LoVo (cell line): ENCODE measurements at regions not wholly inside any gene's neighbourhood (a gene's known extent, or its start where the extent isn't known, plus 50 kb on each side); places are given as distances from the start of the nearest gene placed in this dataset.
"Not testable (repeated sequence)": the region's sequence is repeated elsewhere in the genome, so short reads cannot be mapped to it uniquely, and the experiment has no call there.

Experiments used
- DNase-seq: peaks from one replicate; pipeline ENCODE4 v3.0.0-alpha.2; 2016; ENCODE audit warnings: low spot score

DNA sequence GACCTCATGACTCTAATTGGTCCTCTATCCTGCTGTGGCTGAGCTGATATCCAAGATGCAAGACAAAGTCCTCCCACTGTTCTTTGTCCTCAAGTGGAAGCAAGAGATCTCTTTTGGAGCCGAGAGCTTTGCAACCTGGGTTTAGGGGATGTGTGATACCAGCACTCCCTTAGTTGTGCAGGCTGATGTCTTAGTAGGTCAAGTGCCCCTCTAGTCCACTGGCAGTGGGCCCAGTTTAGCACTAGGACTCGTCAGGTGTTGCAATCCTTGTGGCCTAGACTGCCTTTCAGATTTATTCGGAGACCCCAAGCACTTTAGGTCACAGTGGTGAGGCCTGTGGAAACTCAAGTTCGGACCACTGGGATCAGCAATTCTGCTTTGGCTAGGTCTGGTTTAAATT lies 64.0 kb downstream of the GPRASP3 start:
- DNase-seq, result no peak

DNA sequence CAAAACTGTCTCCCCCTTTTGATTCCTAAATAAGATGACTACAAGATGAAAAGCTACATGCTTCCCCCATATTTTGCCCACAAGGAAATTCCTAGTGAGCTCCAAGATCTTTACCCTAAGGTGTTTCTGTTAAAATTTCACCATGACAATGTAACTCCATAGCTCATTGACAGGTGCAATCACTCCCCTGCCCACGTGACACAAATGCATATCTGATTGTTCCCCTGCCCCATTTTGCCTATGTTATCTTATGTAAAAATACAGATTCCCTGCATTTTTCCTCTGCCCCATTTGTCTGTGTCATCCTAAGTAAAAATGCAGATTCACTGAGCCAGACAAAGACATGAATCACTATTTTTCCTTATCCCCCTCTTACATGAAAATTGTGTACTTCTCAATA lies 66.7 kb downstream of the GPRASP3 start:
- DNase-seq, result no peak

DNA sequence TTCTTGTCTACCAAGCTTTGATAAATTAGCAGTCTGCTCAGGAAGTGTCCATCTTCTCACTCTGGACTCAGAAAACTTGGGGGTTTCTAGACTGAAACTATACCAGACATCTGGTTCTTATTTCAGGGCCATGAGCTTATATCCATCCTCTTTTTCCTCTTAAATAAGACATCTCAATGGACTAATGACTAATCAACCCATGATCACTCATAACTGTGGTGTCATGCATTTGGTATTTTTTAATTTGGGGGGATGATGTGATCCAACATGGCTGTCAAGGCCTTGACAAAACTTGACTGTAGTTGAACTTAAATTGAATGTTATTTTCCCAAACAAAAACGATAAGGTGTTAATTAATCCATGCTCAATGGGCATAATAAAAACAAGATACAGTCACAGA lies 87.8 kb downstream of the GPRASP3 start:
- DNase-seq, result no peak

DNA sequence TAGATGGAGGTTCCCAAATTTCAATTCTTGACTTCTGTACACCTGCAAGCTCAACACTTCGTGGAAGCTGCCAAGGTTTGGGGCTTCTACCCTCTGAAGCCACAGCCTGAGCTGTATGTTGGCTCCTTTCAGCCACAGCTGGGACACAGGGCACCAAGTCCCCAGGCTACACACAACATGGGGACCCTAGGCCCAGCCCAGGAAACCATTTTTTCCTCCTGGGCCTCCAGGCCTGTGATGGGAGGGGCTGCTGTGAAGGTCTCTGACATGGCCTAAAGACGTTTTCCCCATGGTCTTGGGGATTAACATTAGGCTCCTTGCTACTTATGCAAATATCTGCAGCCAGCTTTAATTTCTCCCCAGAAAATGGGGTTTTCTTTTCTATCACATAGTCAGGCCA lies 97.7 kb downstream of the GPRASP3 start:
- not testable (repeated sequence) for DNase-seq

DNA sequence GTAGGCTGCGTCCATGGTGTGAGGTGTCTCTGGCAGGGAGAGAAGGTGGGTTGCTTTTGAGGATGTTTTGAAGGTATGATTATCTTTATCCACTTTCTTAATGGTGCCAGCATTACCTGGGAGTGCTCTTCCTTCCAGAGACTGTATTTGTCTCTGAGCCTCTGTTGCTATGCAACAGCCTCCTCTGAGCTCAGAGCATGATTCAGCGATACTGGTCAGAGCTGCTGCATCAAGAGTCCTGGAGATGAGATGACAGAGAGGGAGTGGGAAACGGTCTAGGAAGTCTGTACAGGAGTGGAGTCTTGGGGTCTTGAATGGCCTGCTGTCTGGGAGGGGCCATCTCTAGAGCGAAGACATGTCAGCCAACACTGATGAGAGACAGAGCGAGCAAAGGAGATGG lies 104.4 kb upstream of the RAB40AL start:
- DNase-seq, result no peak

DNA sequence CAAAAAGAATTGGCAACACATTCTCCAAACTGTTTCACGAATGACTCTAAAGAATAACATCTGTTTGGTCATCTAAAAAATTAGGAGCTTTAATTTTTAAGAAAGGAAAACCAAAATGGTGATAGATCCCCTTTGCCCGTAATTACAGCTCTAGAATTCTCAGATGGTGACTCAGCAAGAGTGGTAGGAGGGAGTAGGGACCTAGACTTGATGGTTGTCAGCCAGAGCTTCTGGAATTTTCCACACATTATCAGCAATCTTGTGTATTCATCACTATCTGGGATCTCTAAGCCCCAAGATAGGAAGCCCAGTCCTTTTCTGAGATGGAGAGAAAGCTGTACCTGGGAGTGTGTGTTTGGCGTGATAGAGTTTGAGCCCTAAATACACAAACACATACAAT lies 103.9 kb upstream of the RAB40AL start:
- no peak for DNase-seq

DNA sequence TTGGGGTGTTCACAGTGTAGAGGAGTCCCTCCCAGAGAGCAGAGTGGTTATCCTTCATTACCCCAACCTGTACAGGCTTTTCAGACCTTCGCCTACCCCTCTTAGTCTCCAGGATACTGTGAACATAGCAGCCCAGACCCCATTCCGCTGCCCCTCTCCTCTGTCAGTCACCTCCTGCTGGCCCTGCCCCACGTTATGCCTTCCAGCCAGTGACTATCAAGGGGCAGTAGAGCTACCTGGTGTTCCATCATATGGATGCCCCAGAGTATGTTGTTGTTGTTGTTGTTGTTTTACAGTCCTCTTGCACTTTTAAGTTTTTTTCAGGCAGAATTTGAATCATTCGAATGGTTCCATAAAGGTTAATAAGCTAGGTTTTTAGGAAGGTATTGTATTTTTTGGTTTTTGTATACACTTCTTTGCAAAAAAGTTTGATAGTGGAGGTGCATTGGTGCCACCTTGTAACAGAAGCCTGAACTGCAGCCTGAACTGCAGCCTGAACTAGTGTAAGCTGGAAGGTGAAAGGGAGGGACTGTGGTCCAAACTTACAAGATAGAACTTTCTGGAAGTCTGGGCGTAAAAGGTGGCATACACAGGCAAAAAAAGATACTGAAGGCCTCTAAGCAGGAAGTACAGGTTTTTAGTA lies 101.4 kb upstream of the RAB40AL start:
- DNase-seq, result no peak

DNA sequence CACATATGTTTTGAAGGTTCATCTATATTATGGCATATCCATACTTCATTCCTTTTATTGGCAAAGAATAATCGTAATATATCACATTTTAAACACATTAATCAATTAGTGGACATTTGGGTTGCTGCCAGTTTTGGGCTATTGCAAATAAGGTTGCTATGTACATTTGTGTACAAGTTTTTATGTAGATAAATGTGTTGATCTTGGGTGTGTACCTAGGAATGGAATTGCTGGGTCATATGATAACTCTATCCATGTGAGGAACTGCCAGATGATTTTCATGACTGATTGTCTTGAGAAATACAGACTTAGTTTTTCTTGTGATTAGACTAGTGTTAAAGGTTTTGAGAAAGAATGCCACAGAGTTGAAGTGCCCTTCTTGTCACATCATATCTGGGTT lies 99.2 kb upstream of the RAB40AL start:
- no peak for DNase-seq

DNA sequence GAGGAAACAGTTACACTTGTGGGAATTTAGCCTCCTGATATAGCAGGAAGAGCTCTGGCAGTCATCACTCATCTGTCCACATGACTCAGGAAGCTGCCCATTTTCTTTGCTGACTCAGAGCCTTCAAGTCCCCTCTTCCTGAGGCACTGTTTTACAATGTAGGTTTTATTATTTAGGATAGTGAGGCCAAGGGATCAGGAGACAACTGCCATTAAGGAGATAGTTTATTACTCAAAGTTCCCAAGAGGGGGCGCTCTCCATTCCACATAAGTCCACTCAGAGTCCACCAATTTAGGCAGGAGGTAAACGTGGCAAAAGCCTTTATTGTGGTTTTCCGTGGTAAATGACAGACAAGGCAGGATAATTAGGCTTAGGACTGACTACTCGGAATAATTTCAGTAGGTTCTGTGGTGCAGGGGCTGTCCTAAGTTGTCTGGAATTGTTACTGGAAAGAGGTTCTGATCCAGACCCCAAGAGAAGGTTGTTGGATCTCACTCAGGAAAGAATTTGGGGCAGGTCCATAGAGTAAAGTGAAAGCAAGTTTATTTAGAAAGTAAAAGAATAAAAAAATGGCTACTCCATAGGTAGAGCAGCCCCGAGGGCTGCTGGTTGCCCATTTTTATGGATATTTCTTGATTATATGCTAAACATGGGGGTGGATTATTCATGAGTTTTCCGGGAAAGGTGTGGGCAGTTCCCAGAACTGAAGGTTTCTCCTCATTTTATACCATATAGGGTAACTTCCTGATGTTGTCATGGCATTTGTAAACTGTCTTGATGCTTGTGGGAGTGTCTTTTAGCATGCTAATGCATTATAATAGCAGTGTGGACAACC lies 96.0 kb upstream of the RAB40AL start:
- no peak for DNase-seq

DNA sequence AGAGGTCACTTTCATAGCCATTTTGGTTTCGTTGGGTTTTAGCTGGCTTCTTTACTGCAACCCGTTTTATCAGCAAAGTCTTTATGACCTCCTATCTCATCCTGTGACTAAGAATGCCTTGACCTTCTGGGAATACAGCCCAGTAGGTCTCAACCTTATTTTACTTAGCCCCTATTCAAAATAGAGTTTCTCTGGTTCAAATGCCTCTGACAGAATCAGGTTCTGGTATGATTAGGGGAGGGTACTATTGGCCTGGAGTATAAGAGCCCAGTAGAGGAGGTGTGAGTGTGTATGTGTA lies 95.4 kb upstream of the RAB40AL start:
- no peak for DNase-seq

DNA sequence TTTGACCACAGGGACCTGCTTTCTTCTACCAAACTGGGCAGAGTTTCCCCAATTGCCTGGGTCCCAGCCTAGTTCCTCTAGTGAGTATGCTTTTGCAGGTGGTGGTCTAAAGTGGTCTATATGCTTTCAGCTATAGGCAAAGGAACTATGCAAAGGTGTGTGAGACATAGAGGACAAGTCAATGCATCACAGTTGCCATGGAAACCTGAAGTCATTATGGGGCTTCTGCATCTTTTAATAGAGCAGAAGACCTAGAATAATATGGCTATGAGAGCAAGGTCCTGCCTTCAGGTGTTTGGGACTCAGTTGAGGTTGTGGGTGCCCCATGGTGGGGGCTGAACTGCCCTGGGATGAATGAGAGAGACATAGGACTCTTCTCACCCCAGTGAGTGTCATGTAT lies 92.1 kb upstream of the RAB40AL start:
- DNase-seq, result no peak

DNA sequence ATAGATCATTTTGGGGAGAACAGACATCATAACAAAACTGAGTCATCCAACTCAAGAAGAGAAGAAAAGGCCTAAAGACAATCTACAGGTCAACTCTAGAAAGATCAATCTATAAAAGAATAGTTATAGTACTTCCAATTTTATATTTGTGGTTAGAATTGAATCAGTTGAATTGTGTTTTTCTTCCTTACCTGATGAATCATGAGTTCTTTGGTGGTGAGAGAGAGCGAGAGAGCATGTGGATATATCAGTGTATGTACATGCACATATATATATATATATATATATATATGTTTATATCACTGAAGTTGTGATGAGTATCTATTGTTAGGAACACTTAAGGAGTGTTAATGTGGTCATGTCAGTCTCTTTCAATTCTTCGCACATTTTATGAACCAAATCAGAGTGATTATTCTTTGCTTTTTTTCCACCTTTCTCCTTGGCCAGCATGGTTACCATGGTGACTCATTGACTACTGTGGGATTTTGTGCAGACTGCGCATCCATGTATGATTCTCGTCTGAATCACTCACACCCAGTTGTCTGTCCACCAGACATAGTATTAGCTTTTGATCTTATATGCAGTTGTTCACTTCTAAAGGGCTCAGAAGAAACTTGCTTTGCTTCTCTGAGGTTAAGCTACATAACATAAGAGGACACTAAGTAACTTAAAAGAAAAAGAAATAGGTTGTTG lies 90.4 kb upstream of the RAB40AL start:
- DNase-seq, result no peak

DNA sequence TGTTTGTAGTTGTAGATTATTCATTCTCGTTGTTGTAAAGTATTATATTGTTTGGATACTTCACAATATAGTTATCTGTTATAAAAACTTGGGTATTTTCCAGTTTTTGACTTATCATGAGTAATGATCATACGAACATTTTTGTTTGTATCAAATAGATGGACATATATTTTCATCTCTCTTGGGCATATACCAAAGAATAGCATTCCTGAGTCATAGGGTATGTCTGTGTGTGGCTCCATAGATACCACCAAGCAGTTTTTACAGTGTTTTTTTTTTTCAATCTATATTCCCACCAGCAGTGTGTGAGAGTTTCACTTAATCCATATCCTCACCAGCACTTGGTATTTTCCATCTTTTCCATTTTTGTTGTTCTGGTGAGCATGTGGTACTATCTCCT lies 89.7 kb upstream of the RAB40AL start:
- DNase-seq, result no peak

DNA sequence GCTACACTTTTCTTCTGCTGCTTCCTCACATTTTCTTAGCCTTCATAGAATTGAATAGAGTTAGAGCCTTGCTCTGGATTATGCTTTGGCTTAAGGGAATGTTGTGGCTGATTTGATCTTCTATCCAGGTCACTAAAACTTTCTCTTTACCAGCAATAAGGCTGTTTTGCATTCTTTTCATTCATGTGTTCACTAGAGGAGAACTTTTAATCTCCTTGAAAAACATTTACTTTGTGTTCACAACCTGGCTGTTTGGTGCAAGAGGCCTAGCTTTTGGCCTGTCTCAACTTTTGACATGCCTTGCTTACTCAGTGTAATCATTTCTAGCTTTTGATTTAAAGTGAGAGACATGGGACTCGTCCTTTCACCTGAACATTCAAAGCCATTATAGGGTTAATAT lies 87.7 kb upstream of the RAB40AL start:
- no peak for DNase-seq

DNA sequence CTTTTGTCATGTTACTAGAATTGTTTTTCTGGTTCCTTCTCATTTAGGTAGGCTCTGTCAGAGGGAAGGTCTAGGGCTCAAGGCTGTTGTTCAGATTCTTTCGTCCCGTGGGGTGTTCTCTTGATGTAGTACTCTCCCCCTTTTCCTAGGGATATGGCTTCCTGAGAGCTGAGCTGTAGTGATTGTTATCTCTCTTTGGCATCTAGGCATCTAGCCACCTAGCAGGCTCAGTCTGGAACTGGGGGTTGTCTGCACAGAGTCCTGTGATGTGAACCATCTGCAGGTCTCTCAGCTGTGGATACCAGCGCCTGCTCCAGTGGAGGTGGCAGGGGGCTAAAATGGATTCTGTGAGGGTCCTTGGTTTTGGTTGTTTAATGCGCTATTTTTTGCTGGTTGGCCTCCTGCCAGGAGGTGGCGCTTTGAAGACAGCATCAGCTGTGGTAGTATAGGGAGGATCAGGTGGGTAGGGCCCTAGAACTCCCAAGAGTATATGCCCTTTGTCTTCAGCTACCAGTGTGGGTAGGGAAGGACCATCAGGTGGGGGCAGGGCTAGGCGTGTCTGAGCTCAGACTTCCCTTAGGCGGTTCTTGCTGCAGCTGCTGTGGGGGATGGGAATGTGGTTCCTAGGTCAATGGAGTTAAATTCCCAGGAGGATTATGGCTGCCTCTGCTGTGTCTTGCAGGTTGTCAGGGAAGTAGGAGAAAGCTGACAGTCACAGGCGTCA lies 78.1 kb upstream of the RAB40AL start:
- DNase-seq, result not testable (repeated sequence)

DNA sequence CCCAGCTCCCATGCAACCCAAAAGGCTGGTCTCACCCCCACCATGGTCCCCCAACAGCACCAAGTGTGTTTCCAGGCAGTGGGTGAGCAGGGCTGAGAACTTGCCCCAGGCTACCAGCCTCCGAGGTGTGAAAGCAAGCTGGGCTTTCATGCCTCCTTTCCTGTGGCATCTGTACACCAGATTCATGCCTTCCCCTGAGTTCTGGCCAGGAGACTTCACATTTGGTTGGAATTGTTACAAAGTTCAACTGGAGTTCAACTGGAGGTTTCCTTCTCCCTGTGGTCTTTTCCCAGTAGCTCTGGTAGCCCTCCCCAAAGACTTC lies 77.6 kb upstream of the RAB40AL start:
- no peak for DNase-seq

DNA sequence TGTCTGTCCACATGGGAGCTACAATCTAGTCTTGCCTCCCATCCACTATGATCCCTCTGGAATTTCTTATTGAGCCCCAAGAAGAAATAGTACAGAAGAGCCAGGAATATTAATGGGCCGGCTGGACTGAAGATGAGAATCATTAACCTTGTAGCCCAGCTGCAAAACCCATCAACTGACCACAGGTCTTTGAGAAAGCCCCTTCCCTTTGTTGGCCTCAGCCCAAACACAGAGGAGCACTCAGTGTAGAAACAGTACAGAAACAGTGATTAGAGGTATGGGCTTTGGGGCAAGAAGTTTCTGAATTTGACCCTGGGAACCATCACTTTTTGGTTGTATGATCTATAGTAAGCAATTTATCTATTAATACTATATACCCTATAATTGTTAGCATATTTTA lies 76.8 kb upstream of the RAB40AL start:
- no peak for DNase-seq

DNA sequence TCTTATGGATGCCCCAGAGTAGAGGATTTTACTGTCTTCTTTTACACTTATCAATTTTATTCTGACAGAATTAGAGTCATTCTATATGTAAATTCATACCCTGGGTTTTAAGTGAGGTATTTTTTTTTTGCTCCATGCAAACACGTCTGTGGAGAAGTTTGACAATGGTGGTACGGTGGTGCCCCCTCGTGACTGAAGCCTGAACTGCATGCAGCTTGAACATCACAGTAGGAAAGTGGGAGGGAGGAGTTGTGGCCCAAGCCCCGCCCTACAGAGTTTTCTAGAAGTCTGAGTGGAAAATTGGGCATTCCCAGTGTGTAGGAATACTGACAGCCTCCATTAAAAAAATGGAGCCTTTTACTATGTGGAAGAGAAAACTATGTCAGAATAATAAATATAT lies 73.3 kb upstream of the RAB40AL start:
- DNase-seq, result peak; percentile 26

DNA sequence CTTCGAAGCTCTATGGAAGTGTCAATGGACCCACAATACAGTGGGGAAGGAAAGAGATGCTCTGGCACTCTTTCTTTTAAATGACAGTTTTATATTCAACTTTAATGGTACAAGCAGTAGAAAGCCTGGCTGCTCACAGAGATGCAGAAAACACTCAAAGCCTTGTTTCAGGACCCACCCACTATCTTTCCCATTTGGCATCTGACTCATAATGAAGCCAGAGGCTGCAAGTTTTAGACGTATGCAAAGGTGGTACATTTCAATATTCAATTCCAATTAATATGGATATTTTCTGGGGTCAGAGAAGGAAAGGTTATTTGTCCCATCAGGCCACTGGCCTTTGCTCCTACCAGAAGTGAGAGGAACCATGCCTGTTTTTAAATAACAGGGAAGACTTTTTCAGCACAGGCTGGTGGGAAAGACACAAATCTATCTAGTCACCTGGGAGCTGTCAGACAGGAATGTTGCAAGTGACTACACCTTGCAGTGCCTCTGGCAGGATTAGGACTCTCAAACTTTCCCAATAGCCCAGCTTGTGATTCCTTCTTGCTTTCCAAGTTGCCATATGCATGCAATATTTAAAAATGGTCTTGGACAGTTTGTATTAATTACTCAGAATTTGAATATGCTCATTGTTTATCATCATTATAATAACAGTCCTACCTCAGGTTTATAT lies 70.0 kb upstream of the RAB40AL start:
- no peak for DNase-seq

DNA sequence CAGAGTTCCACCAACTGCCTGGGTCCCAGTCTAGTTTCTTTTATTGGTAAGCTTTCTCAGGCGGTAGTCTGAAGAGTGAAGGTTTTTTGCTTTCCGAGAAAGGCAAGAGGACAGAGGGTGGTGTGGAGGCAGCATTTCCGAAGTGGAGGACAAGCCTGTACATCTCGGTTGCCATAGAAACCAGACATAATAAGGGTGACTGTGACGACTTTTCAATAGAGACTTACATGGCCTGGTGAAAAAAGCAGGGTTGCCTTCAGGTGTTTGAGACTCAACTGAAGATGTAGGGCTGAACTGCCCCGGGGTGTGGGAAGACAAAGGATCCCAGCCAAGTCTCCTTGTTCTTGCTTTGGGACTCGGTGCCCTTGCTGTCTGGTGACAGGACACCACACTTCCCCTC lies 53.6 kb upstream of the RAB40AL start:
- no peak for DNase-seq
